ENCODE measurements at regions not wholly inside any gene's neighbourhood (a gene's known extent, or its start where the extent isn't known, plus 50 kb on each side); places are given as distances from the start of the nearest gene placed in this dataset.

- no peak for DNase-seq
Observed at GRCh38 chr16:73804456-73804855, 492.2 kb upstream of the PSMD7 start.

DNA sequence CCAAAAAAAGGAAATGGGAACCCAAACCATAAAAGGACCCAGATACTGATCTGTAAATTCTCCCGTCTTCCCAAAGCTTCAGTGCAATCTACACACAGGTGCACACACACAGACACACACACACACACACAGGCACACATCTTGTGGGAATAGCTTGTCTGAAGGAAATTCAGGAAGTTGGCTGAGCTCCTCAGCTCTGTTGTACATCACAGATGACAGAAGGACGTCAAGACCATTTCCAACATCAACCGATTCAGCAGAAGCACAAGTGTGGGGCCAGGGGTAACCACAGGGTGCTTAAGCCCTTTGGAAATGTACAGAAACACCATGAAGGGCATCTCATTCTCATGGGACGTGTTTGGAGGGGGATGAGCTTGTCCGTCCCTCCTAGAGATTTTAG is 498.1 kb upstream of the PSMD7 start:
- DNase-seq: no peak

DNA sequence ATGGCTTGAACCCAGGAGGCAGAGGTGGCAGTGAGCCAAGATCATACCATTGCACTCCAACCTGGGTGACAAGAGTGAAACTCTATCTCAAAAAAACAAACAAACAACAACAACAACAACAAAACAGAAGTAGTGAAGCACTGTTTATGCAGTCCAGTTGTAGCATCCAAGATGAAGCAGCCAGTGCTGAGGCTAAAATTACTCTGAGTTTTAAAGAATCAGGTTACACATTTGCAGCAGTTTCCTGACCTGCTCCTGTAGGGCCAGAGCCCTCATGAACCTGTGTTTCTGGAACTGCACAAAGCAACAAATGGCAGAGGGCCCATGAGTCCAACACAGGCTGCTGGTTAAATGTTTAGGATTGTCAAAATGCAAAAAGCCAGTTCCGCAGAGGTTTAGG is 499.5 kb upstream of the PSMD7 start:
- no peak for DNase-seq

DNA sequence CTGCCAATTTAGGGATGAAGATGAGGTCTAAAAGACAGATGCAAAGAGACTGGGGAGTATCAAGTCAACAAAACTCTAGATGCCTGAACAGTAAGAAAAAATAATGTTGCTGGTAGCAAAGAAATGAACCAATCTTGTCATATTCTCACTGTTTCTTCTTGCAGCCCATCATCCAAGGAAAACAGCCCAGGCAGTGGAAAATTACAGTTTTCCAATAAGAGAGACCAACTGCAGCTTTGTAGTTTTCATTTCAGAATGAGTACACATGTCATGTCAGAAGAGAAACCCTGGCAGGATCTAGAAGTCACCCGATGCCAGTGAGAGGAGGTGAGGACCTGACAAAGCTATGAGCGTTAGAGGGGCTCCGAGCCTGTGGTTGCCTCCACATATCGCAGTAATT is 500.4 kb upstream of the PSMD7 start:
- no peak for DNase-seq

GRCh38 chr16:73794994-73795393 is 501.6 kb upstream of the PSMD7 start:
- DNase-seq: peak; percentile 64

DNA sequence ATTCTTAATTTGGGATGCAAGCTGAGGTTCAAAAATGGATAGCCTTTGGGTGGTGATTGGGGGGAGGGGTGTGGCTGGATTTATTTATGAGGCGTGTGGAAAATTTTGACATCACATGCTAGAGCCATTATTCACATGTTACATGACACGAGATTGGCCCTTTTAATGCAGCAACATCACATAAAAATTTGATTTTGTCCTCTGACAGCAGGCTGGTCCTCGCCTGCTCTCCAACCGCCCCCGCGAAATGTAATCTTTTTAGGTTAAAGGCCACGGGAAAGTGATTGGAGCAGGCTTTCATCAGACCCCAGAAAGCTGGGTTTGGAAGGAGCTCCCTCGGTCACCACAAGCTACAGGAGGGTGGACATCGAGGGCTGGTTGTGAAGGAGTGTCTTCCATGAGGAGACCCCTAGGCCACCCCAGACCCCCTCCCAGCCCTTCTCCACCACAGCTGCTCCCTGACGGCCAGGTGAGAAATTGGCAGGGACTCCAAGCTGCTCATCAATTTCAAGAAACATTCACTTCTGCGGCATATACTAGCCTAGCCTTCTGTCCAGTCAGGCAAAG is 502.7 kb upstream of the PSMD7 start:
- no peak for DNase-seq

- DNase-seq: no peak
Observed at GRCh38 chr16:73793260-73793659, 503.4 kb upstream of the PSMD7 start.

- no peak for DNase-seq
Observed at GRCh38 chr16:73792199-73793020, 504.2 kb upstream of the PSMD7 start.

GRCh38 chr16:73781297-73781696 is 515.3 kb upstream of the PSMD7 start:
- no peak for DNase-seq

DNA sequence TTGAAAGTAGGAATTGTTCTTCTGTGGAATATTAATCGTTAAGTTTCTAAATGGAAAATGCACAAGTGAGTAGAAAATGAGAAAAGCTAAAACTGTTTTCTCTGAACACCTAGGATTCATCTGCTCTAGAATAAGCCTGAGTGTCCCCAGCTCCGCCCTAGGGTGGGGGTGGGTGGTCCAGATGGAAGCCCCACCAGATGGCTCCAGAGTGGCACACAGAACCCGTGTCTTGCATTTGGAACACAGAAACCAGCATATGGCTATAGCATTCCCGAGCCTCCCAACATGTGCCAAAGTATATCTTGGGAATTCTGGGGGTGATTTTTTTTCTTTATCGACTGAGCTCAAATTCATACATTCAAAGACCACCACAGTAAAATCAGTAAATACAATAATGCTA is 517.7 kb upstream of the PSMD7 start:
- no peak for DNase-seq

GRCh38 chr16:73775841-73776388 is 520.7 kb upstream of the PSMD7 start:
- no peak for DNase-seq

DNA sequence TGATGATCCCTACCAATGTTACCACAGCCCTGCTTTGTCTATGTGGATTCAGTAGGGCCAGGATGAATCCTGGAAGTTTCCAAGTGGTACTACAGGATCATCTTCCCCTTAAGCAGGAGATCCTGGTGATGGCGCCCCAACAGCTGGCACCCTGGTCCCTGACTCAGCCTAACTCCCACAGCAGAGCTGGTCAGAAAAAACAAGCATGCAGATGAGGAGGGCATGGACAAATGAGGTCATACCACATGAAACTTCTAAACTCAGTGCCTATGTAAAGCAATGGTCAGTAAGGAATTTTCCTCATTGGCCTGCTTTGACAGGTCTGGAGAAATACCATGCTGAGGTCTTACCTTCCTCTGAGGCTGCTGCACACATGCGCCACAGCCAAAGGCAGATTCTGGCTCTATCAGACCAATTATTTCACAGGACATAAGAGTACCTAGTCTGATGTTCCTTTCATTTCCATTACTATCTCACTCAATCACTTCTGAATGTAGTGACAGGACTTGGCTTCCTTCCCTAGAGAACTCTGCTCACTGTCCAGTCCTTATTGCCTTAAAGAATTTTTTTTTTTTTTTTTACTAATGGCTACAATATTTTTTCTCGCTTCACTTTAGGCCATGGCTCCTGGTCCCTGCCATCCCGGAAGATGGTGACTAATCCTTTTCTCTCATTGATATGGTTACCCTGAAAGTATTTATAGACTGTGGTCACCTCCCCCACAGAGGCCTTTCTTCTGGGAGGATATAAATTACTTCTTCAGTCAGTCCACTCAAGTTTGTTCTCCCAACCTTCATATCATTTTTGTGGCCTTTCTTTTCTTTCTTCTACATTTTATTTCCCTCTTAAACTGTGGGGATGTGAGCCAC is 525.2 kb upstream of the PSMD7 start:
- DNase-seq: no peak

GRCh38 chr16:73768786-73769203 is 527.8 kb upstream of the PSMD7 start:
- DNase-seq: no peak

GRCh38 chr16:73764321-73764720 is 532.3 kb upstream of the PSMD7 start:
- no peak for DNase-seq

DNA sequence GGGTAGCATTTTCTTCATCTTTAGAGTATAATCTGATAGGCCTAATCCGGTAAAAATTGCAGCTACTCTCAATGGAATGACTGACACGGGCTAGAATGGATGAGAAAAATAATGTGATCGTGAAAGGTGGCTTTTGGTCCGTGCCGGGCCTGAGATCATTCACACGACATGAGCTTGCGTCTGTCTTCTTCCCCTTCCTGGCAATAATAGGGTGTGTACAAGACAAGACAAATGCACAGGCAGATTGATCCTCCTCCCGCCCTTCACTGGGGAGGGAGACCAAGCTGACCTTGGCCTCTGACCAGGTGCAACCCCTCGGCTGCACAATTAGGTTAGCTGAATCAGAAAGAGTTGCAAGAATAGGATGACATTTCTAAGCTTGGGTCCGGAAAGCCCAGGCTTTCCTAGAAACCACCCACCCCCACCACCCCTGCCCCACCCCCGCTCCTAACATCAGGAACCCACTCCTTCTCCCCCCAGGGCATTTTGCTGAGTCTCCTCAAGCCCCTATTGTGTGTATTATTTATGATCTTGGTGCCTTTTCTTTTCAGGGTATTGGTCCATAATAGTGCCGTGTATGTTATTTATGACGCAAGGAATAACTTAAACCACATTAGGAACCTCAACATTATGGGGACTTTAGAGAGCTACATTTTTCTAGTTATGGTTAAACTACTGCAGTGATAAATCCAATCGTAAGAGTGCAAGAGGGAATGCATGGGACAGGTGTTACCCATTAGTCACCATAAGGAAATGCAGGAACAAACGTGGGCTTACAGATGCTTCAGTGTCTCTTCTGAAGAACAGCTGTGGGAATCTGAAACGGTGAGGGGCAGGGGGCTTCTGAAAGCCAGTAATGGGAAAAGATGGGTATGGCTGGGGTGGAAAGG is 540.1 kb upstream of the PSMD7 start:
- no peak for DNase-seq

GRCh38 chr16:73753931-73754330 is 542.7 kb upstream of the PSMD7 start:
- no peak for DNase-seq

- DNase-seq: no peak
Observed at GRCh38 chr16:73750639-73751038, 546.0 kb upstream of the PSMD7 start.

- DNase-seq: no peak
Observed at GRCh38 chr16:73747328-73747727, 549.3 kb upstream of the PSMD7 start.

GRCh38 chr16:73746554-73746953 is 550.1 kb upstream of the PSMD7 start:
- no peak for DNase-seq

GRCh38 chr16:73743665-73744496 is 552.7 kb upstream of the PSMD7 start:
- no peak for DNase-seq

Measured in skin of body (tissue), 1 donor.